ENCODE measurements at regions not wholly inside any gene's neighbourhood (a gene's known extent, or its start where the extent isn't known, plus 50 kb on each side); places are given as distances from the start of the nearest gene placed in this dataset.

DNA sequence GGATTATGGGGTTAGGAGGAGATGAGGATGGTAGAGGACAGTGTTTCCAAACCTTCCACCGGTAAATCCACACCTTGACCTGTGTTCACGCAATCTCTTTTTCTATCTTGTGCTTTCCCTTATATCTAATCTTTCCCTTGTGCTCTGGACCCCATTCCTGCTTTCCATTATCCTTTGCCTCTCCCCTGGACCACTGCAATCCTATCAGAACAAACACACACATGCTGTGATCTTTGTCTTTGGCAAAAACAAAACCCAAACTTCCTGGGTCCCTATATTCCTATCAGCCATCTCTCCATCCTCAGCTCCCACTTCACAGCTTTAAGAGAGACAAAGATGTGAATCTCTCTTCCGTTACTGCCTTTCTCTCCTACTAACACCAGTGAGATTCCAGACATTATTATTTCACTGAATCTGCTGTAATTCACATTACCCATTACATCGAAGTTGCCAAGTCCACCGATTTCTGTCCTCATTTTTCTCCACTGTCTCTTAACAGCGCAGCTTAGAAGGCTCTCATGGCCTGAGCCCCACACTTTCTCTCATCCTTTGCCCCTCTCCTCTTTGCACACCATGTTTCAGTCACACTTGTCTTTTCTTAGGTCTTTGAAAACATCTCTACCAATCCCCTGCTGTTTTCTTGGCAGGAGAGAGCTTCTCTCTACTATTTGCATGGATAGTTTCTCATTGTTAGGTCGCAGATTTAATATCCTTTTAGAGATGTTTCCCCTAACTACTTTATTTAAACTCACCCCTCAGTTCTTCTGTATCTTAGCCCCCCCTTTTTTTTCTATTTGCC lies 230.0 kb upstream of the B3GALT2 start:
- DNase-seq (ENCODE audit: insufficient read length, low spot score, missing footprints) = no peak
- TF ChIP-seq, protein P1, sequence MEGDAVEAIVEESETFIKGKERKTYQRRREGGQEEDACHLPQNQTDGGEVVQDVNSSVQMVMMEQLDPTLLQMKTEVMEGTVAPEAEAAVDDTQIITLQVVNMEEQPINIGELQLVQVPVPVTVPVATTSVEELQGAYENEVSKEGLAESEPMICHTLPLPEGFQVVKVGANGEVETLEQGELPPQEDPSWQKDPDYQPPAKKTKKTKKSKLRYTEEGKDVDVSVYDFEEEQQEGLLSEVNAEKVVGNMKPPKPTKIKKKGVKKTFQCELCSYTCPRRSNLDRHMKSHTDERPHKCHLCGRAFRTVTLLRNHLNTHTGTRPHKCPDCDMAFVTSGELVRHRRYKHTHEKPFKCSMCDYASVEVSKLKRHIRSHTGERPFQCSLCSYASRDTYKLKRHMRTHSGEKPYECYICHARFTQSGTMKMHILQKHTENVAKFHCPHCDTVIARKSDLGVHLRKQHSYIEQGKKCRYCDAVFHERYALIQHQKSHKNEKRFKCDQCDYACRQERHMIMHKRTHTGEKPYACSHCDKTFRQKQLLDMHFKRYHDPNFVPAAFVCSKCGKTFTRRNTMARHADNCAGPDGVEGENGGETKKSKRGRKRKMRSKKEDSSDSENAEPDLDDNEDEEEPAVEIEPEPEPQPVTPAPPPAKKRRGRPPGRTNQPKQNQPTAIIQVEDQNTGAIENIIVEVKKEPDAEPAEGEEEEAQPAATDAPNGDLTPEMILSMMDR (IDR thresholded peaks at IDR 0.05; ENCODE audit: extremely low read depth, low read depth, low read length) = no peak
- H2AFZ ChIP-seq (ENCODE audit: low read length) = no peak overlapping the region

DNA sequence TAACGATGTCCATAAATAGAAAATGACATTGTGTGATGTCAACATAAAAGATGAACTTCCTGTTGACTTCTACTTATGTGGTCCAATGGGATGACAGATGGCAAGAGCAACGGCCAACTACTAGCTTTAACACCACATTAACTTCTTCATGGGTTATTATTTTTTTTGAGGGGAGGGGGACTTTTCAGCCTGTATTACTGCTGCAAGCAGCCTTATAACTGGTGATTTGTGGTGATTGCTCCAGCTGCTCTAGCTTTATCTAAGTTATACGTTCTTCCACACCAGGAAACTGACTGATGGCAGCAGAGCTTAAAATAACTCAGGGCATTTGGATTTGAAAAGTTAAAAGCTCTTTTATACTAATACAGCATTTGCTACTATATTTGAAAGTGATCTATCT lies 228.8 kb upstream of the B3GALT2 start:
- H3K9me3 ChIP-seq (ENCODE audit: low read depth, low read length) = no peaks in the 10 kb centered on the region
- no peak for DNase-seq (ENCODE audit: insufficient read length, low spot score, missing footprints)
- H3K27ac ChIP-seq (ENCODE audit: low read depth, low read length) = no peak overlapping the region
- no peak overlapping the region for H2AFZ ChIP-seq (ENCODE audit: low read length)
- no peaks in the 10 kb centered on the region for H3K4me1 ChIP-seq (ENCODE audit: insufficient read depth, low read length)
- H3K4me3 ChIP-seq (ENCODE audit: insufficient read depth, low read length) = no peak overlapping the region
- no peaks in the 10 kb centered on the region for H3K27me3 ChIP-seq (ENCODE audit: insufficient read depth, low read length)
- H3K79me2 ChIP-seq (ENCODE audit: insufficient read depth, low read length) = no peaks in the 10 kb centered on the region
- TF ChIP-seq, protein P1 (IDR thresholded peaks at IDR 0.05; ENCODE audit: extremely low read depth, low read depth, low read length) = no peak
- H4K20me1 ChIP-seq (ENCODE audit: insufficient read depth, low read length) = no peaks in the 10 kb centered on the region
- H3K4me2 ChIP-seq (ENCODE audit: insufficient read depth, low read length) = no peak overlapping the region
- H3K36me3 ChIP-seq (ENCODE audit: insufficient read depth, low read length) = no peaks in the 10 kb centered on the region

More for the DNA sequence above, 230.0 kb upstream of the B3GALT2 start:
- no peaks in the 10 kb centered on the region for H3K4me1 ChIP-seq (ENCODE audit: insufficient read depth, low read length)
- H3K4me2 ChIP-seq (ENCODE audit: insufficient read depth, low read length) = no peak overlapping the region
- H3K27ac ChIP-seq (ENCODE audit: low read depth, low read length) = no peak overlapping the region
- H3K27me3 ChIP-seq (ENCODE audit: insufficient read depth, low read length) = no peaks in the 10 kb centered on the region
- H4K20me1 ChIP-seq (ENCODE audit: insufficient read depth, low read length) = no peaks in the 10 kb centered on the region
- no peaks in the 10 kb centered on the region for H3K9me3 ChIP-seq (ENCODE audit: low read depth, low read length)
- no peaks in the 10 kb centered on the region for H3K36me3 ChIP-seq (ENCODE audit: insufficient read depth, low read length)
- H3K79me2 ChIP-seq (ENCODE audit: insufficient read depth, low read length) = no peaks in the 10 kb centered on the region
- no peak overlapping the region for H3K4me3 ChIP-seq (ENCODE audit: insufficient read depth, low read length)

DNA sequence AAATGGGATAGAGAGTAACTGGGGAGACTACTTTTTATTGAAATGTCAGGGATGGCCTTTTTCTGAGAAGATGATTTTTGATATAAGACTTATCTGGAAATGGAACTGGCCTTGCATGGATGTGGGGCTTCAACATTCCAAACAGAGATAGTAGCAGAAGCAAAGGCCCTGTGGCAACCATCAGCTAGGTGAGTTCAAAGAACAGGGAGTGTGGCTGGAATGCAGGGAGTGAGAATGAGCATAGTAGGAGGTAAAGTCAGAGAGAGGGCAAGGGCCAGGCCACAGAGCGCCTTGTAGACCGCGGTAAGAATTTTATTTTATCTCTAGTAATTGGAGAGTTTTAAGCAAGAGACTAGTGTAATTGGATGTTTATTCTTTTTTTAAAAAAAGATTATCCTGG lies 227.0 kb upstream of the B3GALT2 start:
- Histone ChIP-seq H2AFZ (ENCODE audit: low read length) (no peak overlapping the region), H3K9me3 (ENCODE audit: low read depth, low read length) (no peaks in the 10 kb centered on the region), H3K4me3 (ENCODE audit: insufficient read depth, low read length) (no peak overlapping the region), H3K79me2 (ENCODE audit: insufficient read depth, low read length) (no peaks in the 10 kb centered on the region), H3K36me3 (ENCODE audit: insufficient read depth, low read length) (no peaks in the 10 kb centered on the region), H4K20me1 (ENCODE audit: insufficient read depth, low read length) (no peaks in the 10 kb centered on the region), H3K27me3 (ENCODE audit: insufficient read depth, low read length) (no peaks in the 10 kb centered on the region), H3K27ac (ENCODE audit: low read depth, low read length) (no peak overlapping the region), H3K4me2 (ENCODE audit: insufficient read depth, low read length) (no peak overlapping the region), H3K4me1 (ENCODE audit: insufficient read depth, low read length) (peaks cover 8% of the 10 kb centered on the region)
- TF ChIP-seq, protein P1 (IDR thresholded peaks at IDR 0.05; ENCODE audit: extremely low read depth, low read depth, low read length) = no peak
- no peak for DNase-seq (ENCODE audit: insufficient read length, low spot score, missing footprints)

DNA sequence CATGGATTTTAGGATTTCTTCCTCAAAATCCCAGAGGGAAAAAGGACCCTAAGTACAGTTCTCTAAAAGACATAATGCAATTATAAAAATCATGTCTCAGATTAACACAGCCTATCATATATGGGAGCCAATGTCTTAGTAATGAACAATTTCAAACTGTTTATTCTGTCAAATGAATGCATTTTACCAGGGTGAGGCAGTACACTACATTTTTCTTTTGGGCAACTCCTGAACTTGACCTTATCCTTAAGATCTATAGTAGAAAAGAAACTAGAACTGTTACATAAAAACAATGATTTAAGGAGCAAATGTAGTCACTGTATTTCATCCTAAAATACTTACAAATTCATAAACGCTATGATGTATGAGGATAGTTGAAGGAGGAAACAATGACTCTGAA lies 226.3 kb upstream of the B3GALT2 start:
- TF ChIP-seq, protein P1 (IDR thresholded peaks at IDR 0.05; ENCODE audit: extremely low read depth, low read depth, low read length) = no peak
- no peak overlapping the region for H3K4me2 ChIP-seq (ENCODE audit: insufficient read depth, low read length)
- no peaks in the 10 kb centered on the region for H3K27me3 ChIP-seq (ENCODE audit: insufficient read depth, low read length)
- H2AFZ ChIP-seq (ENCODE audit: low read length) = no peak overlapping the region
- peaks cover 8% of the 10 kb centered on the region for H3K4me1 ChIP-seq (ENCODE audit: insufficient read depth, low read length)
- H3K79me2 ChIP-seq (ENCODE audit: insufficient read depth, low read length) = no peaks in the 10 kb centered on the region
- no peaks in the 10 kb centered on the region for H3K36me3 ChIP-seq (ENCODE audit: insufficient read depth, low read length)
- H4K20me1 ChIP-seq (ENCODE audit: insufficient read depth, low read length) = no peaks in the 10 kb centered on the region
- no peak for DNase-seq (ENCODE audit: insufficient read length, low spot score, missing footprints)
- H3K4me3 ChIP-seq (ENCODE audit: insufficient read depth, low read length) = no peak overlapping the region
- no peaks in the 10 kb centered on the region for H3K9me3 ChIP-seq (ENCODE audit: low read depth, low read length)
- no peak overlapping the region for H3K27ac ChIP-seq (ENCODE audit: low read depth, low read length)

Data from osteoblast (primary cell).